Astrocyte (in vitro differentiated cells and primary cell): ENCODE measurements at regions not wholly inside any gene's neighbourhood (a gene's known extent, or its start where the extent isn't known, plus 50 kb on each side); places are given as distances from the start of the nearest gene placed in this dataset.

ENCODE experiments used
- CTCF ChIP-seq: IDR thresholded peaks from 2 replicates; pipeline ENCODE4 v1.5.1; 2011; ENCODE audit warnings: low read depth, mild to moderate bottlenecking, inconsistent platforms, low read length, moderate library complexity; ENCODE audit not compliant: insufficient read depth
- EZH2 ChIP-seq: IDR thresholded peaks from 2 replicates; pipeline ENCODE4 v1.6.1; 2012; ENCODE audit warnings: mild to moderate bottlenecking, low read length, inconsistent platforms; ENCODE audit not compliant: insufficient read depth

- TF ChIP-seq CTCF, result no peak
- TF ChIP-seq EZH2, result no peak
These were observed 117.7 kb downstream of the C4orf33 start for GRCh38 chr4:129213692-129214091.
